ENCODE measurements at regions not wholly inside any gene's neighbourhood (a gene's known extent, or its start where the extent isn't known, plus 50 kb on each side); places are given as distances from the start of the nearest gene placed in this dataset.
A peak's percentile ranks its signal among the peaks of the same experiment; 100 is the strongest.

- DNase-seq: no peak
Measured at GRCh38 chr11:31997955-31998354, 92.9 kb upstream of the RCN1 start.

- no peak for DNase-seq
Measured at GRCh38 chr11:31996159-31996881, 94.6 kb upstream of the RCN1 start.

- DNase-seq: peak; percentile 11
Measured at GRCh38 chr11:31995525-31996094, 95.3 kb upstream of the RCN1 start.

- no peak for DNase-seq
Measured at GRCh38 chr11:31995032-31995431, 95.8 kb upstream of the RCN1 start.

GRCh38 chr11:31987118-31988005 is 103.5 kb upstream of the RCN1 start:
- no peak for DNase-seq

GRCh38 chr11:31986201-31986889 is 104.5 kb upstream of the RCN1 start:
- DNase-seq: no peak

- DNase-seq: no peak
Measured at GRCh38 chr11:31981457-31981856, 109.4 kb upstream of the RCN1 start.

- DNase-seq: no peak
Measured at GRCh38 chr11:31977343-31977742, 113.5 kb upstream of the RCN1 start.

GRCh38 chr11:31974366-31975136 is 116.3 kb upstream of the RCN1 start:
- no peak for DNase-seq

GRCh38 chr11:31973172-31973571 is 117.7 kb upstream of the RCN1 start:
- DNase-seq: no peak

- DNase-seq: no peak
Measured at GRCh38 chr11:31972623-31973022, 118.3 kb upstream of the RCN1 start.

GRCh38 chr11:31969359-31969702 is 121.5 kb upstream of the RCN1 start:
- no peak for DNase-seq

GRCh38 chr11:31968461-31969358 is 122.2 kb upstream of the RCN1 start:
- DNase-seq: no peak

GRCh38 chr11:31967404-31968130 is 123.3 kb upstream of the RCN1 start:
- no peak for DNase-seq

- no peak for DNase-seq
Measured at GRCh38 chr11:31966846-31967245, 124.0 kb upstream of the RCN1 start.

- DNase-seq: no peak
Measured at GRCh38 chr11:31964181-31964580, 126.7 kb upstream of the RCN1 start.

GRCh38 chr11:31960126-31960525 is 130.7 kb upstream of the RCN1 start:
- no peak for DNase-seq

- DNase-seq: no peak
Measured at GRCh38 chr11:31959716-31960115, 131.2 kb upstream of the RCN1 start.

GRCh38 chr11:31958076-31958735 is 132.7 kb upstream of the RCN1 start:
- DNase-seq: no peak

GRCh38 chr11:31957674-31958073 is 133.2 kb upstream of the RCN1 start:
- no peak for DNase-seq

Measured in DMS79 treated with DMSO at 0.1 percent for 48 hours (cell line).